ENCODE measurements at regions not wholly inside any gene's neighbourhood (a gene's known extent, or its start where the extent isn't known, plus 50 kb on each side); places are given as distances from the start of the nearest gene placed in this dataset.
"Not testable (repeated sequence)": the region's sequence is repeated elsewhere in the genome, so short reads cannot be mapped to it uniquely, and the experiment has no call there.

DNA sequence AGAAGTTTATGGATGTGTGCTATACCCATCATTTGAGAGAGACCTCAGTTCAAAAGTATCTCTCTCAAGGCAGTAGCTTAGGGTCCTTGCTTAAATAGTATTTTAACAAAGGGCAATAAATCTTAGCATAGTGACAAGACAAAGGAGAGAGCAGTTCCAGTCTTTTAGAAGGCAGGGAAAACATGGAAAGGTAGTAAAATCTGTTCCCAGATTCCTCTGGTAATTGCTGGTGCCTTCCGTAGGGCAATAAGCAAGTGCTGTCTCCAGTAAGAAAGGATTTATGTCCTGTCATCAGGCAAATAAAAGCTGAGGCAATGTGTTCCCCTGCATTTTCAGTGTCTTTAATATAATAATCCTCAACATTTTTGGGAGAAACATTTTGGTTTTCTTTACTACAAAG, 149.0 kb upstream of the MPHOSPH6 start:
- DNase-seq (ENCODE audit: extremely low spot score, insufficient read length, low read depth) = no peak
- FAIRE-seq = no peak

DNA sequence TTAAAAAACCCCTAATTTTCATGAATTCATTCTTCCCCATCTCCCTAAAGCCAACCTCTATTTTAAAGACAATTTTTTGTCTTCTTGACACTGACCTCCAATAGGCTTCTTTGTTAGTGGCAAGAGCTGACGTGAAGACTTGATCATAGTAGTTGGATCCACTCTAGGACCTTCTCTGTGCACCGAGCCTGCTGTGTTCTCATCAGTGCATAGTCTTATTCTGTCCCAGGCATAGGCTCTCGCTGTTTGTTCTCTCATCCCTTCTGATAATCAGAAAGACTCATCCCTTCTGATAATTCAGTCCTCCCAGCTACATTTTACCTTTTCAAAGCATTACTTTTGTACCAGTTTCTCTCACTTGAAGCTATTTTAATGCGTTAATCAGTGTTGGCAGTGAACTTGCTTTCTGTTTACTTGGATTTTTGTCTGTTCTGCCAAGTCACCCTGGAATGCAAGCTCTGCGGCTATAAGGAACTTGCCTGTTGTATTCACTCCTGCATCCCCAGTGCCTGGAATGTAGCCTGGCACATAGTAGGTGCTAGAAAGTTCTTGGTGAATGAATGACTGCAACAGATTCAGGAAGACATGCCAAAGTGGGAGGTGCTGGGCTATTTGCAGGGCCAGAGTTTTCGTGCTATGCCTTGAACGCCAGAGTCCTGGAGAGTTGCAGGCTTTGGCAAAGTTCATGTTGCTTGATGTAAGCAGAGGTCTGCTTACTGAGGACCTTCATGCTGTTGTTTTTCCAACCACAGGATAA, 147.6 kb upstream of the MPHOSPH6 start:
- FAIRE-seq (no peak), DNase-seq (ENCODE audit: extremely low spot score, insufficient read length, low read depth) (no peak)

DNA sequence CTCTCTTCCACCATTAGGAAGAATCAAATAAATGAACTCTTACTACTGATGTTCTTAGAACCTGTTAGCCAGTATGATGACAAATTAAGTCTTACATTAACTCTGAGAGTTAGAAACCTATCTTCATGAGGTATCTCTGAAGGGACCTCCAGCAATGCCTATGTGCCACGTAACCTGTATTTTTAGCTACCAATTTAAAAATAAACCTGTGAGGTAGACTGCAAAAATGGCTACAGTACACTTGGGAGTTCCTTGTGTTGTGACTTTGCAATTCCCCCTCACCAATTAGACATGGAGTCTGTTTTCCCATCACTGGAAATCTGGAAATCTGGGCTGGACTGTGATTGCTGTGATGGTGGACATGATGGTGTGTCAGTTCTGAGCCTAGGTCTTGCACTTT, 143.7 kb upstream of the MPHOSPH6 start:
- DNase-seq (ENCODE audit: extremely low spot score, insufficient read length, low read depth) (no peak), FAIRE-seq (no peak)

DNA sequence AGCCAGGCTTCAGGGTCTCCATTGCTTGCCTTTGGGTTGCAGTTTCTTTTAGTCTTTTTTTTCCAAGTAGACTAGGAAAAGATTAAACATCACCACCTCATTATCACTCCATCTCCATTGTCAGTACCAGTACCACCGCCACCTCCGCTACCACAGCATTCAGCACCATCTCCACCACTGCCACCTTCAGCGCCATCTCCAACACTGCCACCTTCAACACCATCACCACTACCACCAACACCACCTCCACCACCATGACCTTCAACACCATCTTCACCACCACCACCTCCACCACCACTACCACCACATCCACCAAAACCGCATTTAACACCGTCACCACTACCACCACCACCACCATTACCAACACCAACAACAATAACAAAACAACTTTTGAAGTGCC, 141.5 kb upstream of the MPHOSPH6 start:
- FAIRE-seq (no peak), DNase-seq (ENCODE audit: extremely low spot score, insufficient read length, low read depth) (no peak)

DNA sequence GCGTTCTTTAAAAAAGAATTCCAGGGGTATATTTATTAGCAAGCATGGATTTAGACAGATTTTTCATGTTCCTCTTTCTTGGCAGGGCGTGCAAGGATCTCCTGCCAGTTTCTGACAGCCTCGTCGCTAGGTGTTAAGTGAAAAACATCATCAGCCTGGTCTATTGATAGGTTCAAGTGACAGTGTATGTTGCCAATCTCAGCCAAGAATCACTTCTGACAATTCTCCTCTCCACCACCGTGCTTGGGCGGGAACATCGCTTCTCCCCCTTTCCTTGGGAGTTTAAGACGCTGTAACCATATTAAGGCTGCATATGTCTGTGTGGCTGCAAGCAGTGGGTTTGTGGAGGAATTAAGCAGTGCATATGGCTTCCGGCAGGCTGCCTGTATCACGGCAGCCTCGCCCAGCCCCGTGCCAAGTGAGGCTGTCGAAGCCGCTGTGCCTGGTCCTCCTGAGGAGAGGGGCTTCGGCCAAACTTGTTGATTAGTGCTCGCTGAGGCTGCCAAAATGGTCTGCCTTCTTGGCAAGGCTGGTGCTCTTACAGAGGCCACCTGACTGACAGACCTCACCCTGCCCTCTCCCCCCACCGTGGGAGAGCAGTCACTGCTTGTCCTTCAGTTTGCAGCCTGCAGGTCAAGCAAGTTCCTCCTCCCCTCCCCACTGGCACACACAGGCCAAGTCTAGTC, 132.2 kb upstream of the MPHOSPH6 start:
- no peak for FAIRE-seq
- no peak for DNase-seq (ENCODE audit: extremely low spot score, insufficient read length, low read depth)

DNA sequence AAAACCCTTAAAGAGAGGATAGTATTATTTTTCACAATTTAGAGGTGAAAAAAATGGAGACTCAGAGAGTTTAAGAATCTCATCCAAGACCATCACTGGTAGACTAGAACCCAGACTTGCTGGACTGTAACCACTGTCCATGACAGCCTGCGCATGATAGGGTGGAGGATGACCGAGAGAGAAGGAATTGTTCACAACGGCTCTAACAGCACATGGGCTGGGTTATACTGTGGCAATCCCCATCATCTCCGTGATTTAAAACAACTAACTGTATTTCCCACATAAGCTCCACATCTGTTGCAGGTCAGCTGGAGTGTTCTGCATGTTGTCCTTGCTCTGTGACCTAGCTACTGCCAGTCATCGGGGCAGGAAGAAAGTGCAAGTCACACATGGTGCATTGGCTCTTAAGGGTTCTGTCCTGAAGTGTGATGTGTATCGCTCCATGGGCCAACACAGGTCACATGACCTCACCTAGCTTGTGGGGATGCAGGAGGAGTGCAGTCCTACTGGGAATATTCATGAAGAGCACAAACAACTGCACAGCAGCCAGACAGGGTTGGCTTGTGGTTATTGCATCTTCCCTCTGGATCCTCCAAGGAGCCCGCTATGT, 131.2 kb upstream of the MPHOSPH6 start:
- FAIRE-seq (no peak), DNase-seq (ENCODE audit: extremely low spot score, insufficient read length, low read depth) (no peak)

DNA sequence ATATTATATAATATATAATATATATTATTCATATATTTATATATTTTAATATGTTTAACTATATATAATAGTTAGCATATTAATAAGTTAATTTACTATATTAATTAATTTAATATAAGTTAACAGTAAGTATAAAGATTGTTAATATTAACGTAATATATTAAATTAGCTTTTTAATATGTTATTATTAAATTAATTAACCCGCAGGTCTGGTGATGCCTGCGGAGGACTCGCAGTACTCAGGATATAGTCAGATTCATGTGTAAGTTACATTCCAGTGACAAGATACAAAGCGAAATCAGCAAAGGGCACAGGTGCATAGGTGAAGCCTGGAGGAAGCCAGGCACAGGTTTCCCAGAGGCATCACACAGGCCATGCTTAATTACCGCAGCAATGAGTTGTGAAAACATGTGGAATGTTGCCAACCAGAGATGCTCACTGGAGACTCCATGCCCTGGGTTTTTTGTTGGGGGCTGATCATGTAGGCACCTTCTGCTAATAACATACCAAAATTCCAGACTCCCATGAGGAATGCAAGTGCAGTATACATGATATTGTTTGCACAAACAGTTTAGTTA, 130.4 kb upstream of the MPHOSPH6 start:
- DNase-seq (ENCODE audit: extremely low spot score, insufficient read length, low read depth) (no peak), FAIRE-seq (no peak)

DNA sequence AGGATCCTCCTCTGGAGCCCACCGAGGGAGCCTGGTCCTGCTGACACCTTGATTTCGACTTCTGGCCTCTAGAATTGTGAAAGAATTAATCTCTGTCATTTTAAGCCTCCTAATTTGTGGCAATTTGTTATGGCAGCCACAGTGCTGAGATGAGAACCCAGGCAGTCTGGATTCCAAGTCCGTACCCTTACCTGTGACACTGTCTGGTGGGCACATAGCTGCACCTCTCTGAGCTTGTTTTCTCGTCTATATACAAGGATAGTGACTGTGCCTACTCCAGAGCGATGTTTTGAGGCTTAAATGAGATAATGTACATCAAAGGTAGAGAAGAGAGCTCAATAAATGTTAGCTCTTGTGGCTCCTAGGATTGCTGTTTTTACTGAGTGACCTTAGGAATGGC, 128.4 kb upstream of the MPHOSPH6 start:
- FAIRE-seq = no peak

DNA sequence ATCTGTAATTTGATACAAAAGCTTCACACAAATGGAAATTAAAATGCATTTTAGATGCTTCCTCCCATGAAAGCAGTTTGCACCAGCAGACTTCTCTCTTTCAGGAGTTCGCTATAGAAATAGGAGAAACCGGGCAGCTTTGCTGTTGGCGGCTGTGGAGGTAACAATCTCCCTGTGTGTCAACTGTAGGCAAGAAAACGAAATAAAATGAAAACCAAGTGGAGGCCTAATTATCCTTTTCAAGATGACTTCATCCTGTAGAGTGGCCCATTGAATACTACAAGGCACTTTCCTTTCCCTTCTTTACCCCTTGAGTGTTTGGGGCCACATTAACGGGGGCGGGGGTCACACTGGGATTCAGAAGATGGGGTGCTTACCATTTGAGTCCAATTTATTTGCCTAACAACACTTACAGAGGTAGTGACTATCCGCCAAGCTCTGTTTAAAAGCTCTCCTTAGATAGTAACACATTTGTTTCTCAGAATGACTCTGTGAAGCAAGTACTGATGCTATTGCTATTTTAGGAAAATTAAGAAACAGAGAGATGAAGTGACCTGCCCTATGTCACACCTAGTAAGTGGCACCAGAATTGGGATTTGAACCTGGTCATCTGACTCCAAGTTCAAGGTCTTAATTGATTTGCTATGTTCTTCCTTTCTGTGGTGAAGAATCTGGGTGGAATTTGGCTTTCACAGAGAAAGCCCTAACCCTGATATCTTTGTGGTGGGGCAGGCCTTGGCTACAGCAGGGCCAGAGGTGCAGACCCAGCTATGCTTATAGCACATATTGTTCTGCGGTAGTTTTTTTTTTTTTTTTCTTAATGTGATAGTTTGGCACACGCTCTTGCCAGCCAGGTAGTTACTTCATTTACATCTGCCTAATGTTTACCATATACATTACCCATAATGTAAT, 125.5 kb upstream of the MPHOSPH6 start:
- FAIRE-seq = no peak
- DNase-seq (ENCODE audit: extremely low spot score, insufficient read length, low read depth) = no peak

More for the DNA sequence above, 128.4 kb upstream of the MPHOSPH6 start:
- no peak for DNase-seq (ENCODE audit: extremely low spot score, insufficient read length, low read depth)

DNA sequence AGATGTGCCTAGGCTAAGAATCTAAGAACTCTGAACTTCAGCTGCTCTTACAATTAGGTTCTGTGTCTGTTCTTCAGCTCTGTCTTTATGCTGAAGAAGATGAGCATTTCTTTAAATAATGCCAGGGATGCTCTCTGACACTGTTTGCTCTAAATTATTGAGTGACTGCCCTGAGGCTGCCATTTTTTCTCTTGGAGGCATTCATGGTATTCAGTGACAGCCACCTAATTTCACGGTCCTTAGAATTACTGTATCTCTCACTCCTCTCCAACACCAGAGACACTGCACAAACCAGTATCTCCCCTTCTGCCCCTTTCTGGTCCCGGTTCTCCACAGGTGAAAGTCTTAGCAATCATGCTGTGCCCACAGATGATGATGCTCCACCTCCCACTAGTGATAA, 123.6 kb upstream of the MPHOSPH6 start:
- DNase-seq (ENCODE audit: extremely low spot score, insufficient read length, low read depth) (no peak), FAIRE-seq (no peak)

DNA sequence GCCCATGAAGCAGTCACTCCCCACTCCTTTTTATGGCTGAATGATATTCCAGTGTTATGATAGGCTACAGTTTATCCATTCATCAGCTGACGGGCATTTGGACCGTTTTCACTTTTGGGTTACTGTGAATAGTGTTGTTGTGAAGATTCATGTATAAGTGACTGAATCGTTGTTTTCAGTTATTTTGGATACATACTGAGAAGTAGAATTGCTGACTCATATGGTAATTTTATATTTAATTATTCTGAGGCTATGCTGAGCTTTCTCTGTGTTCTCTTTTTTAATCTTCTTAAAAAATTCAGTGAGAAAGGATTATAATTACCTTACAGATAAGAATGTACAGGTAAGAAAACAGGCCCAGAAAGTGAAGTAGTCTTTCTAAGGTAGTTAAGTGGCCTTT, 117.9 kb upstream of the MPHOSPH6 start:
- DNase-seq (ENCODE audit: extremely low spot score, insufficient read length, low read depth) (no peak), FAIRE-seq (no peak)

DNA sequence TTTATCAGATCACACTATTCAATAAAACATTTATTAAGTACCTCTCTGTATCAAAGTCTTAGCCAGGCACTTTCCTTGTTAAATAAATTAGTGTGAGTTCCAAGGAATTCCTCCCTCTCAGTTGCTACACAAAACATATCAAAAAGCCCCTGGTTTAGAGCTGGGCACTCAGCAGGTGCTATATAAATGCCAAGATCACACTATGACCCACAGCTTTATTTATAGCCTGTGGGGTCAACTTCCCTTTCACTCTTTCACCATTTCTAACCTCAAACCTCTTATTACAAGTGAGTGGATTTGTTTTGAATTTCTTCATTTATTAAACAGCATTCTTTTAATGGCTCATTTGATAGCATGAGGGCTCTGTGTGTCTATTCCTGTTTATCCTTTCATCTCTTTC, 112.6 kb upstream of the MPHOSPH6 start:
- FAIRE-seq (no peak), DNase-seq (ENCODE audit: extremely low spot score, insufficient read length, low read depth) (no peak)

DNA sequence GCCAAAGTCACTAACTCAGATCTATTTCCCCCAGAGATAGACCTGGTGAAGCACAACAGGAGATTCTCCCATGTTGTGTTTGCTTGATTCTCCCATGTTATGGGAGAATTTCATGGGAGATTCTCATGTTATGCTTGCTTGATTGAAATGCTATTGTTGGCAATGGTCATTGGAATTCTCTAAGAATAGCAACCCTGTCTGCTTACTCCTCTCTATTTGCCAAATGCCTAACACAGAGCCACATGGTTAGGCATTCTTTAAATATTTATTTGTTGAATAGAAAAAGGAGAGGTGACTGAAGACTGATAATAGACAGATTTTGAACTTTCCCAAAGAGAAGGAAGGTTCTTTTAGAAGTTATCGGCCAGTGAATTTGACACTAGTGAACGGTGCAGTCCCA, 111.5 kb upstream of the MPHOSPH6 start:
- DNase-seq (ENCODE audit: extremely low spot score, insufficient read length, low read depth) (no peak), FAIRE-seq (no peak)

DNA sequence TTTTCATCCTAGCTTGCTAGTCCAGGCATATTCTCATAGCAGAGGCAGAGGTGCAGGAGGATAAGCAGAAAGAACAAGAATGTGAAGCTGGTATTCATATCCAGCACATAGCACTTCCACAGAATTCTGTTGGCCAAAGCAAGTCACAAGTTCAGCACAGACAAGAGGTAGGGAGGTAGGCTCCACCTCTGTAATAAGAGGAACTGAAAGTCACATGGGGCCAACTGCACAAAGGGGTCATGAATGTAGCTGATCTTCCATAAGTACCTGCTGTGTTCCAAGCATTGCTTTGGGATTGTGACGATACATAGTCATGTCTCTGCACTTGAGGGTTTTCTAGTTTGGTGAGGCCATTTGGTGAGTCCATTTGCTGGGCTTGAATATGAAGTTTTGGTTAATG, 110.8 kb upstream of the MPHOSPH6 start:
- FAIRE-seq (no peak), DNase-seq (ENCODE audit: extremely low spot score, insufficient read length, low read depth) (no peak)

DNA sequence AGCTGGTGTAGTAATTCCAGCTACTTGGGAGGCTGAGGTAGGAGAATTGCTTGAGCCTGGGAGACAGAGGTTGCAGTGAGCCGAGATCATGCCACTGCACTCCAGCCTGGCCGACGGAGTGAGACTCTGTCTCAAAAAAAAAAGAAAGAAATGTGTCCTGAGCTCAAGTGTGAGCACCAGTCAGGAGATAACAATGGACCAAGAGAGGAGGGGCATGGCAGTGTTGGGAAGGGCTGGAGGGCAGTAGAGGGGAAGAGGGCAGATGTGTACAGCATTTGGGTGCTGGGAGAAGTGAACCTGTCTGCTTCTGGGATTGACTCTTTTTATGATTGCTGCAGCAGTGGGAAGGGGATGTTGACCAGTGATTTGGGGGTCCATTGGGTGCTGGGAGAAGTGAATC, 105.3 kb upstream of the MPHOSPH6 start:
- not testable (repeated sequence) for DNase-seq (ENCODE audit: extremely low spot score, insufficient read length, low read depth); FAIRE-seq

DNA sequence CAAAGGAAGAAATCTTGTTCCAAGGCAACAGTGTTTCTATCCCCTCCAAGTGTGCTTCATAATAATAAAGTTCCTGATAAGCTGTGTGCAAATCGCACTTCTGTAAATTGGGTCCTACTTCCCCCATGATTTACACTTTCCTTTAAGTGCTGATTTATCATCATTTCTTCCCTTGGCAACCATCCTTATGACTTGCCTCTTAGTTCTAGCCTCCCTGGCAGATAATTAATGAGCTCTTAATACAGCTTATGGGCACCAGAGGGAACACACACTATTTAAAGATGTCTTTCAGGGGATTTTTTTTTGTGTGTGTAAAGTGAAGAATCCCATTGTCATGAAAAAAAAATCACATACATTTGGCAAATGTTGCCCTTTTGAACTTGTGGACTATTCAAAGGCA, 101.6 kb upstream of the MPHOSPH6 start:
- FAIRE-seq (no peak), DNase-seq (ENCODE audit: extremely low spot score, insufficient read length, low read depth) (no peak)

DNA sequence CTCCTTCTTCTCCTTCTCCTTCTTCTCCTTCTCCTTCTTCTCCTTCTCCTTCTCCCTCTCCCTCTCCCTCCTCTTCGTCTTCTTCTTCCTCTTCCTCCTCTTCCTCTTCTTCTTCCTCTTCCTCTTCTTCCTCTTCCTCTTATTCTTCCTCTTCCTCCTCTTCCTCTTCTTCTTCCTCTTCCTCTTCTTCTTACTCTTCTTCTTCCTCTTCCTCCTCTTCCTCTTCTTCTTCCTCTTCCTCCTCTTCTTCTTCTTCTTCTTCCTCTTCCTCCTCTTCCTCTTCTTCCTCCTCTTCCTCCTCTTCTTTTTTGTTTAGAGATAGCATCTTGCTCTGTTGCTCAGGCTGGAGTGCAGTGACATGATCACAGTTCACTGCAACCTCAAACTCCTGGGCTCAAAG, 97.7 kb upstream of the MPHOSPH6 start:
- DNase-seq (ENCODE audit: extremely low spot score, insufficient read length, low read depth); FAIRE-seq: not testable (repeated sequence)

DNA sequence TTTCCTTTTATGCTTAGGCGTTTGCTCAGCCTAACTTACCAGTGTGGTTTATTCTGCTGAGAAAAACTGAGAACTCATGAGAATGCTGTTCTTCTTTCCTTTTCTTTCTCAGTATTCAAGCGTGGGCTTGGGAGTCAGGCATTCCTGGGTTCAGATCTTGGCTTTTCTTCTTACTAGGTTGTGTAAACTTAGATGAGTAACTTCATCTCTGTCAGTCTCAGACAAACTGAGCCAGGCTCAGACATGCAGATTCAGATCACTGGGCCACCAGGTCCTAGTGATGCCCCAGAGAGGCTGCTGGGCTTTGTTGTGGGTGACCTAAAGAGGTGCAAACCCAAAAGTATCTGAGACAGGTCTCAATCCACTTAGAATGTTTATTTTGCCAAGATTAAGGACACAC, 95.8 kb upstream of the MPHOSPH6 start:
- FAIRE-seq = no peak

DNA sequence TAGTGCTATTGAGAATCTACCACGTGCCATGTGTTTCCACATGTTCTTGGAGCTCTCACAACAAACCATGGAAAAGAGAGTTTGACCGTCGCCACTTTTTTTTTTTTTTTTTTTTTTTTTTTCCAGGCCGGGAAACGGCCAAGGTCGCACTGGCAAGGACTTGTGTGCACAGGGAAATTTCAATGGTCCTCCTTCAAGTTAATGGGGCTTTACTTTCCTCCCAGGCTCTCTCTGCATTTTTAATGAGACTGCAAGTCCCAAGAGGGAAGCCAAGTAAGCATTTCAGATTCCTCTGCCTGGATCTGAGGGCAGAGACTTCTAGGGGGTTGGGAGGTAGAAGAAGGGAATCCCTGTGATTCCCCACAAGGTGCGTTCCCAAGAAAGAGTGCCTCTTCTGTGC, 94.7 kb upstream of the MPHOSPH6 start:
- FAIRE-seq (no peak), DNase-seq (ENCODE audit: extremely low spot score, insufficient read length, low read depth) (no peak)

More for the DNA sequence above, 95.8 kb upstream of the MPHOSPH6 start:
- no peak for DNase-seq (ENCODE audit: extremely low spot score, insufficient read length, low read depth)

DNA sequence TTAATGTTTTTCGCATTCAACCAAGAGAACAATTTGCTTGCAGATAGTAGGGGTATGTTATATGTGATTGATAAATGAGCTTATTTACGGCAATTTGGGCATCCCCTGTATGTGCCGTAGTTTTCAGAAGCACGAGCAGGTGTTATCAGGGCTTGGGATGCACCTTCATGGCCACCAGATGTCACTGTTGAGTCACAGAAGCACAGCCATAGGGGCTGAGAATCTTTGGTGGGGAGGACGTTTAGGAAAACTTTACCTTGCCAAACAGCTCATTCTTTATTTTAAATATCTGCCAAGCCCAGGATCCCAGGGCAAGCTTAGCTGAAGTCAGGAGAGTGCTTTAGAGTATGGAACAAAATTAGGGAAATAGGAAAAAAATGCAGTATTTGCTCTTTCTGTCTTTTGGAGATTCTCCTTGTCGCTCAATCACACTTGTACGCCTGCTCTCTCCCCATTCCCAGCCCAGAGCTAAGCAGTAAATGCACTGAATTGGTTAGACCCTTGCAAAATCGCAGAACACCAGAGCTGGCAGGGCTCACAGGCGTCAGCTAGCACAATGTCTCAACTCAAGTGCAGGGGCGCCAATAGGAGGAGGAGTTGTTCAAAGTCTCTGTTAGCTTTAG, 93.6 kb upstream of the MPHOSPH6 start:
- DNase-seq (ENCODE audit: extremely low spot score, insufficient read length, low read depth) = peak; percentile 20
- peak; percentile 74 for FAIRE-seq
